ENCODE measurements at regions not wholly inside any gene's neighbourhood (a gene's known extent, or its start where the extent isn't known, plus 50 kb on each side); places are given as distances from the start of the nearest gene placed in this dataset.
"Not testable (repeated sequence)": the region's sequence is repeated elsewhere in the genome, so short reads cannot be mapped to it uniquely, and the experiment has no call there.

DNA sequence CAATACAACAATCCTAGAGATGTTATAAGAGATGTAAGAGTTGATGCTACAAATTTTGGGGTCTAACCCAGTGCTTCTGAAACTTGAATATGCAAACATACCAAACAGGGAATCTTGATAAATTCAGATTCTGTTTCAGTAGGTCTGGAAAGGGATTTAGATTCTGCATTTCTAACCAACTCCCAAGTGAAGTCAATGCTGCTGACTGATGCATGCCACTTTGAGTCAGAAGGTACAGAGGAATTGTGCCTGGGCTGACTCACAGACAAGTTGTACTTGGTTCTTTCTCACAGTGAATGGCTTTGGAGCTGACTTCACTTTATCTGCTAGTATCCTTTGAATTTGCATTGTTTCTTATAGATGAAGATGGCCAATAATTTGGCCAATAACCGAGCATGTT lies 973.9 kb downstream of the PRIM2 start:
- H3K4ac ChIP-seq (replicated peaks; ENCODE audit: insufficient read length, low read depth, low read length); H3K79me2 ChIP-seq (ENCODE audit: control insufficient read depth in 1 of 2, insufficient read depth in 2 of 2, low read length in 2 of 2); POLR2A ChIA-PET (ENCODE audit: partially characterized antibody); H2BK120ac ChIP-seq (replicated peaks; ENCODE audit: low read depth, low read length); H2BK12ac ChIP-seq (ENCODE audit: low read depth, low read length); H4K91ac ChIP-seq (replicated peaks; ENCODE audit: insufficient read length, low read length); H3K27ac ChIP-seq (ENCODE audit: low read depth, low read length); H4K20me1 ChIP-seq (replicated peaks in 1 of 2; ENCODE audit: control insufficient read depth in 1 of 2, insufficient read depth in 2 of 2, low read length in 2 of 2); H2BK5ac ChIP-seq (ENCODE audit: low read depth, low read length); H2AFZ ChIP-seq (ENCODE audit: low read length); H3K36me3 ChIP-seq (ENCODE audit: control insufficient read depth in 2 of 4, insufficient read depth in 4 of 4, low read length in 3 of 4); H3K14ac ChIP-seq (ENCODE audit: insufficient read length); H3K23ac ChIP-seq (ENCODE audit: insufficient read length); H3K4me1 ChIP-seq (replicated peaks in 1 of 4; ENCODE audit: control insufficient read depth in 3 of 4, insufficient read depth in 4 of 4, low read length in 3 of 4); H3K4me2 ChIP-seq (ENCODE audit: insufficient read depth in 1 of 2, low read depth in 2 of 2, low read length in 2 of 2); H3K23me2 ChIP-seq (ENCODE audit: low read depth, low read length); H3K4me3 ChIP-seq (ENCODE audit: extremely low read depth in 1 of 4, insufficient read depth in 2 of 4, low read depth in 3 of 4, low read length in 4 of 4); H3K27me3 ChIP-seq (replicated peaks in 1 of 4; ENCODE audit: control insufficient read depth in 3 of 4, extremely low read depth in 1 of 4, insufficient read depth in 3 of 4, low read length in 3 of 4); H2AK5ac ChIP-seq (ENCODE audit: low read depth, low read length); H3K18ac ChIP-seq (ENCODE audit: extremely low read depth, low read length); H3K79me1 ChIP-seq (ENCODE audit: low read depth, low read length); DNase-seq (ENCODE audit: low read depth in 1 of 2, low spot score in 2 of 2); H3K56ac ChIP-seq (replicated peaks; ENCODE audit: insufficient read length, low read depth, low read length); H4K8ac ChIP-seq (ENCODE audit: extremely low read depth, insufficient read depth, low read length); H2BK15ac ChIP-seq (ENCODE audit: low read length); H3K9ac ChIP-seq (replicated peaks in 1 of 4; ENCODE audit: extremely low read depth in 1 of 4, low read depth in 3 of 4, low read length in 3 of 4); CTCF ChIA-PET (ENCODE audit: partially characterized antibody); H2BK20ac ChIP-seq (ENCODE audit: low read length); H4K5ac ChIP-seq (ENCODE audit: insufficient read length, low read depth, low read length): not testable (repeated sequence)
- FAIRE-seq: peak; percentile 50
- H3K9me3 ChIP-seq (ENCODE audit: insufficient read depth in 2 of 2, low read depth in 1 of 2, low read length in 1 of 2): peaks cover 31 to 32% of the 10 kb centered on the region in 2 experiments
- WGBS, 2 experiments (ENCODE audit: extremely low coverage in 1 of 2, insufficient coverage in 1 of 2, insufficient read length in 1 of 2, insufficient replicate concordance in 2 of 2, low coverage in 1 of 2, low lambda C conversion rate in 2 of 2, missing lambda C conversion rate in 1 of 2): 69% methylated on average over 1 of the region's 1 CpG; no CpG with 5 or more reads in 1 of the 2 experiments

DNA sequence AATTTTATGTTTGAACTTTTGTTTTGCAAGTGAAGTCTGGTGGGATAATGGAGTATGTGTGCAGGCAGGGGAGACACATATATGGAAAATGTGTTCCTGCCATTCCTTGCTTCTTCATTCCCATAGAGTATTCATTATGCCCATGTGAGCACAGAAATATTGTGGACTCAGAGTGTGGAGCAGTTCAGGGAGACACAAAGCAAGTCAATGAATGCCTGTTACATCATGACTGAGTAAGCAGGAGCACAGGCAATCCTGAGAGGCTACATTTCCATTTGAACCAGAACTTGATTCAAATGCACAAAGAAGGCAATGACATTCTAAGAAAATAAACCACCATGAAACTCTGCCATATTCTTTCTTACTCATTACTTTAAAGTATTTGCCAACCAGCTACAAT lies 990.5 kb downstream of the PRIM2 start:
- H3K18ac ChIP-seq (ENCODE audit: extremely low read depth, low read length); H3K14ac ChIP-seq (ENCODE audit: insufficient read length); H3K23me2 ChIP-seq (ENCODE audit: low read depth, low read length); H2BK12ac ChIP-seq (ENCODE audit: low read depth, low read length); H3K4me2 ChIP-seq (ENCODE audit: insufficient read depth in 1 of 2, low read depth in 2 of 2, low read length in 2 of 2); DNase-seq (ENCODE audit: low read depth in 1 of 2, low spot score in 2 of 2); H3K36me3 ChIP-seq (ENCODE audit: control insufficient read depth in 2 of 4, insufficient read depth in 4 of 4, low read length in 3 of 4); H4K20me1 ChIP-seq (replicated peaks in 1 of 2; ENCODE audit: control insufficient read depth in 1 of 2, insufficient read depth in 2 of 2, low read length in 2 of 2); H4K91ac ChIP-seq (replicated peaks; ENCODE audit: insufficient read length, low read length); H4K5ac ChIP-seq (ENCODE audit: insufficient read length, low read depth, low read length); H2AFZ ChIP-seq (ENCODE audit: low read length); CTCF ChIA-PET (ENCODE audit: partially characterized antibody); FAIRE-seq; H3K79me2 ChIP-seq (ENCODE audit: control insufficient read depth in 1 of 2, insufficient read depth in 2 of 2, low read length in 2 of 2); H3K4ac ChIP-seq (replicated peaks; ENCODE audit: insufficient read length, low read depth, low read length); H4K8ac ChIP-seq (ENCODE audit: extremely low read depth, insufficient read depth, low read length); H2BK15ac ChIP-seq (ENCODE audit: low read length); H3K4me3 ChIP-seq (ENCODE audit: extremely low read depth in 1 of 4, insufficient read depth in 2 of 4, low read depth in 3 of 4, low read length in 4 of 4); H2BK20ac ChIP-seq (ENCODE audit: low read length); H3K56ac ChIP-seq (replicated peaks; ENCODE audit: insufficient read length, low read depth, low read length); H3K79me1 ChIP-seq (ENCODE audit: low read depth, low read length); H2BK120ac ChIP-seq (replicated peaks; ENCODE audit: low read depth, low read length); H3K27me3 ChIP-seq (replicated peaks in 1 of 4; ENCODE audit: control insufficient read depth in 3 of 4, extremely low read depth in 1 of 4, insufficient read depth in 3 of 4, low read length in 3 of 4); H3K4me1 ChIP-seq (replicated peaks in 1 of 4; ENCODE audit: control insufficient read depth in 3 of 4, insufficient read depth in 4 of 4, low read length in 3 of 4); H3K9ac ChIP-seq (replicated peaks in 1 of 4; ENCODE audit: extremely low read depth in 1 of 4, low read depth in 3 of 4, low read length in 3 of 4); POLR2A ChIA-PET (ENCODE audit: partially characterized antibody); H3K23ac ChIP-seq (ENCODE audit: insufficient read length); H2BK5ac ChIP-seq (ENCODE audit: low read depth, low read length); H2AK5ac ChIP-seq (ENCODE audit: low read depth, low read length); H3K27ac ChIP-seq (ENCODE audit: low read depth, low read length): not testable (repeated sequence)
- peaks cover 7 to 11% of the 10 kb centered on the region in 2 experiments; a peak in 2 of 4 replicates for H3K9me3 ChIP-seq (ENCODE audit: insufficient read depth in 2 of 2, low read depth in 1 of 2, low read length in 1 of 2)
